H9 (cell line): ENCODE measurements at regions not wholly inside any gene's neighbourhood (a gene's known extent, or its start where the extent isn't known, plus 50 kb on each side); places are given as distances from the start of the nearest gene placed in this dataset.

Experiments
- DNase-seq: peaks from one replicate; pipeline ENCODE4 v3.0.0-alpha.2; 2017
- H2AFZ ChIP-seq: one replicate; pipeline ENCODE4 v1.6.1; 2013; ENCODE audit warnings: mild to moderate bottlenecking, low read length, control low read depth, moderate library complexity
- H2AK5ac ChIP-seq: 2 replicates; pipeline ENCODE4 v1.6.1; 2013; ENCODE audit warnings: low read length, control low read depth, mixed read lengths; ENCODE audit not compliant: insufficient read length
- H2BK120ac ChIP-seq: one replicate; pipeline ENCODE4 v1.6.1; 2013; ENCODE audit warnings: low read depth, mild to moderate bottlenecking, low read length, control low read depth, inconsistent platforms; ENCODE audit not compliant: poor library complexity, severe bottlenecking
- H2BK12ac ChIP-seq: 2 replicates; pipeline ENCODE4 v1.6.1; 2013; ENCODE audit warnings: low read length, control low read depth, mixed read lengths, low read depth; ENCODE audit not compliant: insufficient read length
- H2BK15ac ChIP-seq: 2 replicates; pipeline ENCODE4 v1.6.1; 2013; ENCODE audit warnings: low read depth, low read length, control low read depth
- H2BK20ac ChIP-seq: one replicate; pipeline ENCODE4 v1.6.1; 2013; ENCODE audit warnings: low read depth, mild to moderate bottlenecking, low read length, control low read depth, inconsistent platforms; ENCODE audit not compliant: poor library complexity, severe bottlenecking
- H2BK5ac ChIP-seq: 2 replicates; pipeline ENCODE4 v1.6.1; 2013; ENCODE audit warnings: low read length, control low read depth, mixed read lengths; ENCODE audit not compliant: insufficient read length
- H3K14ac ChIP-seq: 2 replicates; pipeline ENCODE4 v1.6.1; 2013; ENCODE audit warnings: low read length, control low read depth; ENCODE audit not compliant: insufficient read depth
- H3K18ac ChIP-seq: 2 replicates; pipeline ENCODE4 v1.6.1; 2013; ENCODE audit warnings: low read depth, mild to moderate bottlenecking, mixed read lengths, low read length, control low read depth; ENCODE audit not compliant: insufficient read length
- H3K23ac ChIP-seq: 2 replicates; pipeline ENCODE4 v1.6.1; 2013; ENCODE audit warnings: low read length, control low read depth, mixed read lengths, low read depth; ENCODE audit not compliant: insufficient read length
- H3K23me2 ChIP-seq: 2 replicates; pipeline ENCODE4 v1.6.1; 2013; ENCODE audit warnings: low read depth, mild to moderate bottlenecking, mixed read lengths, low read length, control low read depth; ENCODE audit not compliant: insufficient read length, poor library complexity, severe bottlenecking
- H3K27ac ChIP-seq: 2 replicates; pipeline ENCODE4 v1.5.1; 2013; ENCODE audit warnings: low read length, control low read depth, mixed read lengths, low read depth; ENCODE audit not compliant: insufficient read length
- H3K27me3 ChIP-seq: 2 replicates; pipeline ENCODE4 v1.6.1; 2013; ENCODE audit warnings: low read length, control low read depth, inconsistent platforms; ENCODE audit not compliant: insufficient read depth
- H3K4ac ChIP-seq: 2 replicates; pipeline ENCODE4 v1.6.1; 2013; ENCODE audit warnings: low read depth, mild to moderate bottlenecking, control low read depth, inconsistent platforms, low read length, moderate library complexity
- H3K4me1 ChIP-seq: 2 replicates; pipeline ENCODE4 v1.6.1; 2013; ENCODE audit warnings: low read length, control low read depth, inconsistent platforms; ENCODE audit not compliant: insufficient read depth
- H3K4me2 ChIP-seq: 2 replicates; pipeline ENCODE4 v1.6.1; 2013; ENCODE audit warnings: low read length, control low read depth, mixed read lengths; ENCODE audit not compliant: insufficient read length, insufficient read depth
- H3K56ac ChIP-seq: 2 replicates; pipeline ENCODE4 v1.6.1; 2013; ENCODE audit warnings: low read depth, mild to moderate bottlenecking, mixed read lengths, low read length, control low read depth; ENCODE audit not compliant: insufficient read length
- H3K79me1 ChIP-seq: 2 replicates; pipeline ENCODE4 v1.6.1; 2013; ENCODE audit warnings: low read depth, mild to moderate bottlenecking, moderate library complexity, low read length, control low read depth, inconsistent platforms; ENCODE audit not compliant: insufficient read depth, poor library complexity, severe bottlenecking
- H3K79me2 ChIP-seq: 2 replicates; pipeline ENCODE4 v1.6.1; 2013; ENCODE audit warnings: low read length, control low read depth, inconsistent platforms; ENCODE audit not compliant: insufficient read depth
- H3K9ac ChIP-seq: 2 replicates; pipeline ENCODE4 v1.6.1; 2013; ENCODE audit warnings: low read length, control low read depth, mixed read lengths; ENCODE audit not compliant: insufficient read length; ENCODE audit errors: extremely low read depth
- H3K9me3 ChIP-seq: one replicate; pipeline ENCODE4 v1.6.1; 2013; ENCODE audit warnings: low read depth, low read length, inconsistent platforms; ENCODE audit not compliant: control insufficient read depth
- H3T11ph ChIP-seq: one replicate; pipeline ENCODE4 v1.6.1; 2013; ENCODE audit warnings: mild to moderate bottlenecking, low read length, control low read depth, inconsistent platforms
- H4K20me1 ChIP-seq: one replicate; pipeline ENCODE4 v1.6.1; 2013; ENCODE audit not compliant: control insufficient read depth, insufficient read length, insufficient read depth
- H4K5ac ChIP-seq: 2 replicates; pipeline ENCODE4 v1.6.1; 2013; ENCODE audit warnings: low read depth, mild to moderate bottlenecking, mixed read lengths, low read length, control low read depth; ENCODE audit not compliant: insufficient read length
- H4K8ac ChIP-seq: replicated peaks from 2 replicates; pipeline ENCODE4 v1.6.1; 2013; ENCODE audit warnings: low read length, control low read depth, mixed read lengths, low read depth; ENCODE audit not compliant: insufficient read length
- H4K91ac ChIP-seq: 2 replicates; pipeline ENCODE4 v1.6.1; 2013; ENCODE audit warnings: low read depth, mild to moderate bottlenecking, moderate library complexity, mixed read lengths, low read length, control low read depth; ENCODE audit not compliant: insufficient read length
- H3K27ac Mint-ChIP-seq, 3 experiments: 2 replicates in 2 of 3; 3 replicates in 1 of 3; pipeline ENCODE4 v1.8.0; 2020 to 2021; ENCODE audit warnings: mixed read lengths in 3 of 3, mild to moderate bottlenecking in 1 of 3, moderate library complexity in 1 of 3
- H3K27me3 Mint-ChIP-seq: 2 replicates; pipeline ENCODE4 v1.8.0; 2021; ENCODE audit warnings: low read depth, mild to moderate bottlenecking, moderate library complexity, mixed read lengths
- H3K36me3 Mint-ChIP-seq, 3 experiments: 2 replicates in 2 of 3; 3 replicates in 1 of 3; pipeline ENCODE4 v1.8.0; 2020 to 2021; ENCODE audit warnings: low read depth in 3 of 3, mixed read lengths in 3 of 3; ENCODE audit not compliant: insufficient read depth in 1 of 3
- H3K4me1 Mint-ChIP-seq, 2 experiments: 2 replicates each; pipeline ENCODE4 v1.8.0; 2020; ENCODE audit warnings: mixed read lengths in 2 of 2
- H3K4me3 Mint-ChIP-seq, 2 experiments: 2 replicates in 1 of 2; 3 replicates in 1 of 2; pipeline ENCODE4 v1.8.0; 2020 to 2021; ENCODE audit warnings: mild to moderate bottlenecking in 2 of 2, mixed read lengths in 2 of 2, moderate library complexity in 1 of 2
- H3K9me3 Mint-ChIP-seq, 2 experiments: 2 replicates in 1 of 2; 3 replicates in 1 of 2; pipeline ENCODE4 v1.8.0; 2020; ENCODE audit warnings: mild to moderate bottlenecking in 2 of 2, mixed read lengths in 2 of 2, moderate library complexity in 1 of 2
- CTCF ChIP-seq: fragments of 200-600 bp; sonication (generic); conservative IDR thresholded peaks from 3 replicates; pipeline ENCODE4 v1.8.0; 2021; ENCODE audit warnings: antibody characterized with exemption, mild to moderate bottlenecking

GRCh38 chr6:68144667-68145066, 490.4 kb upstream of the ADGRB3 start:
- H3K27me3 Mint-ChIP-seq: no peaks in the 10 kb centered on the region
- H3K4me1 Mint-ChIP-seq: peaks cover 9 to 13% of the 10 kb centered on the region in 2 experiments
- no peak overlapping the region for H2BK120ac ChIP-seq
- H3K79me1 ChIP-seq: no peaks in the 10 kb centered on the region
- H2AK5ac ChIP-seq: no peak overlapping the region
- H4K20me1 ChIP-seq: no peaks in the 10 kb centered on the region
- H3K23ac ChIP-seq: no peak overlapping the region
- H3K27ac ChIP-seq: no peak overlapping the region
- H3K4me1 ChIP-seq: no peaks in the 10 kb centered on the region
- no peak overlapping the region for H3K9ac ChIP-seq
- H2BK12ac ChIP-seq: no peak overlapping the region
- no peak overlapping the region for H2AFZ ChIP-seq
- H3K56ac ChIP-seq: no peak overlapping the region
- no peak overlapping the region for H3K4me3 Mint-ChIP-seq
- H4K8ac ChIP-seq: no peak overlapping the region
- H3K27ac Mint-ChIP-seq: no peak overlapping the region
- no peak overlapping the region for H2BK5ac ChIP-seq
- H3K9me3 Mint-ChIP-seq: peaks cover 25 to 31% of the 10 kb centered on the region in 2 experiments
- H3K27me3 ChIP-seq: no peaks in the 10 kb centered on the region
- H3K4ac ChIP-seq: no peak overlapping the region
- H4K5ac ChIP-seq: no peak overlapping the region
- no peaks in the 10 kb centered on the region for H3K9me3 ChIP-seq
- DNase-seq: no peak
- no peak overlapping the region for H3K18ac ChIP-seq
- no peak overlapping the region for H2BK15ac ChIP-seq
- no peak overlapping the region for H4K91ac ChIP-seq
- H3K23me2 ChIP-seq: no peaks in the 10 kb centered on the region
- TF ChIP-seq CTCF: no peak; the same call in 2 of the 3 replicates
- no peak overlapping the region for H2BK20ac ChIP-seq
- H3K4me2 ChIP-seq: no peak overlapping the region
- H3K36me3 Mint-ChIP-seq: peaks cover 17 to 38% (median 19%) of the 10 kb centered on the region in 3 experiments
- no peak overlapping the region; the same call in 1 of the 2 replicates for H3K14ac ChIP-seq
- H3T11ph ChIP-seq: no peak overlapping the region
- no peaks in the 10 kb centered on the region for H3K79me2 ChIP-seq
